A673 (cell line): ENCODE measurements at regions not wholly inside any gene's neighbourhood (a gene's known extent, or its start where the extent isn't known, plus 50 kb on each side); places are given as distances from the start of the nearest gene placed in this dataset.

Experiments used
- BruUV-seq: library from RNA; stranded (reverse); fragments of 400-500 nt; replicated peaks from 2 replicates; lab custom pipeline; 2021; lab: Mats Ljungman, UMichigan
- CTCF ChIA-PET: fragments of 300-600 bp; sonication (Branson Sonifier 250); formaldehyde crosslinking; loops from one replicate; lab custom pipeline; 2022; ENCODE audit warnings: antibody characterized with exemption; lab: Charles Lee
- POLR2A ChIA-PET: fragments of 300-600 bp; sonication (Branson Sonifier 250); formaldehyde crosslinking; loops from one replicate; lab custom pipeline; 2022; ENCODE audit warnings: antibody characterized with exemption; ENCODE audit not compliant: low non-redundant PET; lab: Charles Lee
- DNase-seq: peaks from one replicate; pipeline ENCODE4 v3.0.0-alpha.2; 2015; ENCODE audit warnings: low spot score
- H3K27ac ChIP-seq: fragments of 200-600 bp; sonication (generic); 2 replicates; pipeline ENCODE4 v1.5.1; 2016; ENCODE audit warnings: mixed run types, low read depth, mild to moderate bottlenecking, mixed read lengths, antibody characterized with exemption, low read length; ENCODE audit not compliant: poor library complexity, severe bottlenecking
- H3K27me3 ChIP-seq: fragments of 200-600 bp; sonication (generic); replicated peaks from 2 replicates; pipeline ENCODE4 v1.6.1; 2017; ENCODE audit warnings: mixed run types, low read depth, mild to moderate bottlenecking, mixed read lengths, antibody characterized with exemption, low read length; ENCODE audit not compliant: insufficient read depth, poor library complexity
- H3K36me3 ChIP-seq: fragments of 200-600 bp; sonication (generic); 2 replicates; pipeline ENCODE4 v1.6.1; 2016; ENCODE audit warnings: mixed run types, mild to moderate bottlenecking, mixed read lengths, antibody characterized with exemption, low read length; ENCODE audit not compliant: insufficient read depth, poor library complexity, severe bottlenecking
- H3K4me1 ChIP-seq: fragments of 200-600 bp; sonication (generic); 2 replicates; pipeline ENCODE4 v1.6.1; 2017; ENCODE audit warnings: mixed run types, mild to moderate bottlenecking, mixed read lengths, antibody characterized with exemption, low read length; ENCODE audit not compliant: insufficient read depth, poor library complexity, severe bottlenecking
- H3K4me3 ChIP-seq: fragments of 200-600 bp; sonication (generic); 2 replicates; pipeline ENCODE4 v1.5.1; 2016; ENCODE audit warnings: low read depth, mixed run types, mild to moderate bottlenecking, mixed read lengths, low read length; ENCODE audit not compliant: poor library complexity, severe bottlenecking
- H3K9me3 ChIP-seq: fragments of 200-600 bp; sonication (generic); 2 replicates; pipeline ENCODE4 v1.6.1; 2016; ENCODE audit warnings: mixed run types, low read depth, mild to moderate bottlenecking, mixed read lengths, antibody characterized with exemption, low read length; ENCODE audit not compliant: poor library complexity, severe bottlenecking
- CTCF ChIP-seq: fragments of 300-800, 200-600 bp; sonication (generic); conservative IDR thresholded peaks from 2 replicates; pipeline ENCODE4 v1.5.1; 2017; ENCODE audit warnings: low read depth, mild to moderate bottlenecking, antibody characterized with exemption, low read length, moderate library complexity, mixed read lengths
- EZH2 ChIP-seq: fragments of 200-600 bp; sonication (generic); IDR thresholded peaks from 2 replicates; pipeline ENCODE4 v1.6.1; 2017; ENCODE audit warnings: borderline replicate concordance, low read depth, mild to moderate bottlenecking, mixed read lengths, antibody characterized with exemption, low read length; ENCODE audit not compliant: poor library complexity, severe bottlenecking
- intact Hi-C: fragments of 100-400 bp; cut with micrococcal nuclease; formaldehyde crosslinking; loops from one replicate; pipeline ENCODE4 v1.10.0; 2022; ENCODE audit not compliant: unreplicated experiment

- Histone ChIP-seq H3K9me3 (no peaks in the 10 kb centered on the region), H3K27ac (no peak overlapping the region), H3K27me3 (no peaks in the 10 kb centered on the region), H3K4me3 (no peak overlapping the region), H3K4me1 (no peaks in the 10 kb centered on the region), H3K36me3 (no peaks in the 10 kb centered on the region)
- CTCF ChIA-PET, result no interaction called here
- intact Hi-C loops, result no loop called here
- no peak for TF ChIP-seq EZH2
- no peak for TF ChIP-seq CTCF
- POLR2A ChIA-PET, result no interaction called here
- no TSS peak for BruUV-seq
- no peak for DNase-seq
Observed at GRCh38 chr18:65349635-65350034, 401.2 kb upstream of the CDH7 start.

DNA sequence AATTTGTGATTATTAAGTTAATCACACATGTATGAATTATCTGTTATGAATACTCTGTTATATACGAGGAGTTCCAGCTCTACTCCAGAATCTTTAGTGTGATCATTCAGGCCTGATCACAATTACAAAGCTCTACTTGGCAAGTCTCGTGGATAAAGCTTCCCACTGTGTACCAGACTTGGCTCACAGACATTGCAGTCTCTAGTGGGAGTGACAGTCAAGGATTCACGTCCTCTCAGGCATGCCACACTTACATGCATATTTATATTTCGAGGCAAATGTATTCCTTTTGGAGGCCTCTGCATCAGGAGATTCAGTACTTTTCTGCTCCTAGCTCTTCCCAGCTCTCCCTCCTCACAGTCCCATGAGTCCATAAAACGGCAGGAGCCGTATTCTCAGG lies 403.4 kb upstream of the CDH7 start:
- Histone ChIP-seq H3K4me3 (no peak overlapping the region), H3K4me1 (no peaks in the 10 kb centered on the region), H3K27me3 (no peaks in the 10 kb centered on the region), H3K27ac (no peak overlapping the region), H3K9me3 (no peaks in the 10 kb centered on the region), H3K36me3 (no peaks in the 10 kb centered on the region)
- ChIA-PET POLR2A (no interaction called here), CTCF (no interaction called here)
- BruUV-seq, result no TSS peak
- intact Hi-C loops, result no loop called here
- DNase-seq, result no peak
- no peak for TF ChIP-seq CTCF
- no peak for TF ChIP-seq EZH2

DNA sequence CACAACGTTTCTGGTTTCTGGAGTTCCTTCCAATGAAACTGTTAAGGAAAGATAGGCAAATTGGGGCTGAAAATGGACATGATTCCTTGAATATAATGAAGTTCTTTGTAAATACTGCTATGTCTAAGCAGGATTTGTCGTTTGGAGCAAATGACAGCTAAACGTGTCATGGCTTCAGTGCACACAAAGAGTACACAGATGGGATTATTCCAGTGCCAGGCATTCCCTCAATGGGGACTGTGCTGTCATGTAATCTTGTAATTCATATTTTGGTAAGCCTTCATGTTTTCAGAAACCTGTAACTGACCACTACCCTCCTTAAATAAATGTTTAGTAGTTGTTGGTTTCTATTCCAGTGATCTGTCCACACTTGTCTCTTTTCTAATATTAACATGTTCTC lies 404.7 kb upstream of the CDH7 start:
- Histone ChIP-seq H3K36me3 (no peaks in the 10 kb centered on the region), H3K27ac (no peak overlapping the region), H3K4me1 (no peaks in the 10 kb centered on the region), H3K27me3 (no peaks in the 10 kb centered on the region), H3K4me3 (no peak overlapping the region), H3K9me3 (no peaks in the 10 kb centered on the region)
- TF ChIP-seq CTCF, result no peak
- no peak for TF ChIP-seq EZH2
- no TSS peak for BruUV-seq
- ChIA-PET POLR2A (no interaction called here), CTCF (no interaction called here)
- DNase-seq, result no peak
- intact Hi-C loops, result no loop called here
